GM21825 (cell line): ENCODE measurements at regions not wholly inside any gene's neighbourhood (a gene's known extent, or its start where the extent isn't known, plus 50 kb on each side); places are given as distances from the start of the nearest gene placed in this dataset.
"Not testable (repeated sequence)": the region's sequence is repeated elsewhere in the genome, so short reads cannot be mapped to it uniquely, and the experiment has no call there.

ENCODE experiments used
- ATAC-seq: cut with Tn5 transposase; IDR thresholded peaks from one replicate; pipeline ENCODE4 v1.9.1; 2021; ENCODE audit warnings: mild to moderate bottlenecking, moderate library complexity; ENCODE audit not compliant: unreplicated experiment

- ATAC-seq, result no peak
Measured at GRCh38 chr7:153510674-153511073, 541.5 kb upstream of the DPP6 start.

- ATAC-seq, result no peak
Measured at GRCh38 chr7:153514032-153514431, 538.2 kb upstream of the DPP6 start.

- no peak for ATAC-seq
Measured at GRCh38 chr7:153515359-153515758, 536.8 kb upstream of the DPP6 start.

- no peak for ATAC-seq
Measured at GRCh38 chr7:153518201-153518984, 533.8 kb upstream of the DPP6 start.

GRCh38 chr7:153521370-153521769 lies 530.8 kb upstream of the DPP6 start:
- no peak for ATAC-seq

- no peak for ATAC-seq
Measured at GRCh38 chr7:153522261-153522660, 529.9 kb upstream of the DPP6 start.

- no peak for ATAC-seq
Measured at GRCh38 chr7:153523320-153524015, 528.7 kb upstream of the DPP6 start.

GRCh38 chr7:153524070-153524601 lies 528.1 kb upstream of the DPP6 start:
- ATAC-seq, result no peak

- no peak for ATAC-seq
Measured at GRCh38 chr7:153529100-153529499, 523.1 kb upstream of the DPP6 start.

GRCh38 chr7:153529651-153530165 lies 522.5 kb upstream of the DPP6 start:
- no peak for ATAC-seq

GRCh38 chr7:153530441-153530840 lies 521.8 kb upstream of the DPP6 start:
- ATAC-seq, result no peak

GRCh38 chr7:153532326-153532725 lies 519.9 kb upstream of the DPP6 start:
- ATAC-seq, result no peak

- no peak for ATAC-seq
Measured at GRCh38 chr7:153537271-153537670, 514.9 kb upstream of the DPP6 start.

GRCh38 chr7:153541903-153542302 lies 510.3 kb upstream of the DPP6 start:
- no peak for ATAC-seq

- ATAC-seq, result no peak
Measured at GRCh38 chr7:153543232-153543631, 509.0 kb upstream of the DPP6 start.

GRCh38 chr7:153550173-153550572 lies 502.0 kb upstream of the DPP6 start:
- ATAC-seq, result no peak

- ATAC-seq, result no peak
Measured at GRCh38 chr7:153564391-153564790, 487.8 kb upstream of the DPP6 start.

- no peak for ATAC-seq
Measured at GRCh38 chr7:153566324-153566723, 485.9 kb upstream of the DPP6 start.

- ATAC-seq, result no peak
Measured at GRCh38 chr7:153567426-153567825, 484.8 kb upstream of the DPP6 start.

- ATAC-seq, result not testable (repeated sequence)
Measured at GRCh38 chr7:153569520-153569919, 482.7 kb upstream of the DPP6 start.

GRCh38 chr7:153576096-153576495 lies 476.1 kb upstream of the DPP6 start:
- ATAC-seq, result no peak

GRCh38 chr7:153581419-153581818 lies 470.8 kb upstream of the DPP6 start:
- no peak for ATAC-seq
